Activated CD4-positive, alpha-beta T cell treated with anti-CD3 and anti-CD28 coated beads, Interleukin-2, amount 50 U/mL, for 4 hours (primary cell): ENCODE measurements at regions not wholly inside any gene's neighbourhood (a gene's known extent, or its start where the extent isn't known, plus 50 kb on each side); places are given as distances from the start of the nearest gene placed in this dataset.

Source experiments
- DNase-seq, 2 experiments: peaks; one replicate each; pipeline ENCODE4 v3.0.0-alpha.2; 2020

GRCh38 chr20:58162986-58163385, 65.5 kb downstream of the ANKRD60 start:
- no peak for DNase-seq

GRCh38 chr20:58161192-58161591, 67.3 kb downstream of the ANKRD60 start:
- DNase-seq, result no peak

- no peak for DNase-seq
These were observed 67.9 kb downstream of the ANKRD60 start for GRCh38 chr20:58160451-58161061.

GRCh38 chr20:58155148-58155925, 73.1 kb downstream of the ANKRD60 start:
- no peak for DNase-seq

- DNase-seq, result no peak
These were observed 74.3 kb downstream of the ANKRD60 start for GRCh38 chr20:58154113-58154512.

GRCh38 chr20:58153121-58153520, 75.3 kb downstream of the ANKRD60 start:
- DNase-seq, result no peak

- DNase-seq, result no peak
These were observed 77.7 kb downstream of the ANKRD60 start for GRCh38 chr20:58150772-58151171.

- no peak for DNase-seq
These were observed 78.9 kb downstream of the ANKRD60 start for GRCh38 chr20:58149437-58150091.

GRCh38 chr20:58148891-58149290, 79.6 kb downstream of the ANKRD60 start:
- no peak for DNase-seq

GRCh38 chr20:58147628-58148370, 80.7 kb downstream of the ANKRD60 start:
- no peak for DNase-seq

- no peak for DNase-seq
These were observed 81.7 kb downstream of the ANKRD60 start for GRCh38 chr20:58146746-58147140.

GRCh38 chr20:58146081-58146745, 82.2 kb downstream of the ANKRD60 start:
- no peak for DNase-seq

- no peak for DNase-seq
These were observed 82.9 kb downstream of the ANKRD60 start for GRCh38 chr20:58145506-58146080.

- no peak for DNase-seq
These were observed 84.4 kb downstream of the ANKRD60 start for GRCh38 chr20:58144096-58144495.

- DNase-seq, result no peak
These were observed 84.9 kb downstream of the ANKRD60 start for GRCh38 chr20:58143531-58143930.

GRCh38 chr20:58142843-58143185, 85.6 kb downstream of the ANKRD60 start:
- no peak for DNase-seq

GRCh38 chr20:58141971-58142842, 86.2 kb downstream of the ANKRD60 start:
- DNase-seq, result no peak

- no peak for DNase-seq
These were observed 87.0 kb downstream of the ANKRD60 start for GRCh38 chr20:58141496-58141895.

GRCh38 chr20:58140787-58141425, 87.5 kb downstream of the ANKRD60 start:
- no peak for DNase-seq

GRCh38 chr20:58139849-58140786, 88.3 kb downstream of the ANKRD60 start:
- no peak for DNase-seq
